Mesenteric fat pad (tissue), 1 donor: ENCODE measurements at regions not wholly inside any gene's neighbourhood (a gene's known extent, or its start where the extent isn't known, plus 50 kb on each side); places are given as distances from the start of the nearest gene placed in this dataset.
"Not testable (repeated sequence)": the region's sequence is repeated elsewhere in the genome, so short reads cannot be mapped to it uniquely, and the experiment has no call there.

ENCODE experiments used
- DNase-seq: peaks from one replicate; pipeline ENCODE4 v3.0.0-alpha.2; 2020; ENCODE audit warnings: low spot score
- donor health status: DM: yes; HTN: yes; CAD: no.

DNA sequence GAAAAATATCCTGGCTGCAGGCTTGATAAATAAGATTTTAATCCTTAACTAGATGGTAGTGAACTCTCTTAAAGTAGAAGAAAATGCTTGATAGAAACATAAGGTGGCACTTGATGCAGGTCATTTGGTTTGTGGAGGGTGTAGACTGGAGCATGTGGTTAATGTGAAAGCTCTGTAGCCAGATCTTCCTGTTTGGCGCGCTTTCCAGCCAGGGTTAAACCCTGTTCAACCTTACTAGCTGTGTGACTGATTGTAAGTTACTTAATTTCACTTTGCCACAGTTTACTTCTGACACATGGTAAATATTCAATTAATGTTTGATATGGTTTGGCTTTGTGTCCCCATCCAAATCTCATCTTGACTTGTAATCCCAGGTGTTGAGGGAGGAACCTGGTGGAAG lies 394.0 kb downstream of the REEP3 start:
- no peak for DNase-seq

DNA sequence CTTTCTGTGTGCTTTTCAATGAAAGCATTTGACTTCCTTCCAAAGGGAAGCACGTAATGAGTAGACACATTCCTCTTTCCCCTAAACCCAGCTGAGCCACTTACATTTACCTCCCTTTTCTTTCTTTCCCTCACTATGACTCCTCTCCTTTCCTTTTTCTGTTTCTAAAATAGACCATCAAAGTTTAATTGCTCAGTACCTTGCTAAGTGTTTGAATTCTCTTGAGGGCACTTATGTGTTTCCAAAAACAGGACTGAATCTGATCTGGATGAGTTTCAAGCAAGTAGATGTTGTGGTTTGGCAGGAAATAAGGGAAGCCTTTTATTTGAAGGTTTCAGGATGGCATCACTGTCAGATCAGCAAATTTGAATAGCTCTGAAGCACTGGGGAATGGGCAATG lies 396.2 kb downstream of the REEP3 start:
- DNase-seq: no peak

DNA sequence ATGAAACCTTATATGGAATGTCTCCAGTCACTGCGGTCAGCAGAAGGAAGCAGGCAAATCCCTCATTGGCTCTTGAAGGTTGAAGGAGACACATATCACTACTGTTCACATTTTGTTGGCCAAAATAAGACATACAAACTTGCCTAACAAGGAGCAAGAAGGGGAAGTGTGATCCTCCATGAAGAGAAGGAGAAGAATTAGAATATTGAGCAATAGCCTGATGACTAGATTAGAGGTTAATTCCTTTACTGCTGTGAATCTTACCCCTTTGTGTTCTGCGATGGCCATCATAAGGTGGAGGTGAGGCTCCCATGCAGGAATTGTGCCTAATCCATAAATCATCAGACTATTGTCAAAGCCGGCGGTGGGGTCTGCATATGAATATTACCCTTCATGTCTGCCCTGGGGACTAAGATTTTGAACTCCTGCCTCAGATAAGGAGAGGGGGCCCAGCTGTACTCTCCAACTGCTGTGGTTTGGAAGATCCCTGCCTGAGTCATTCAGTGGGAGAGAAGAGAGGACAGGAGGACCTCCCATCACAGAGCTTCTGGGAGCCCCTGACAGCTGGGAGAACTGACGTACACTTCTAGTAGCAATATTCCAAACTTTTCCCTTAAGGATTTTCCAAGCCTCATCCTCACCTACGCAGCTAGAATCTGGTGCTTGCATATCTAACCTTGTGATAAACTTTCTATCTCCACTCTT lies 398.5 kb downstream of the REEP3 start:
- DNase-seq: no peak

DNA sequence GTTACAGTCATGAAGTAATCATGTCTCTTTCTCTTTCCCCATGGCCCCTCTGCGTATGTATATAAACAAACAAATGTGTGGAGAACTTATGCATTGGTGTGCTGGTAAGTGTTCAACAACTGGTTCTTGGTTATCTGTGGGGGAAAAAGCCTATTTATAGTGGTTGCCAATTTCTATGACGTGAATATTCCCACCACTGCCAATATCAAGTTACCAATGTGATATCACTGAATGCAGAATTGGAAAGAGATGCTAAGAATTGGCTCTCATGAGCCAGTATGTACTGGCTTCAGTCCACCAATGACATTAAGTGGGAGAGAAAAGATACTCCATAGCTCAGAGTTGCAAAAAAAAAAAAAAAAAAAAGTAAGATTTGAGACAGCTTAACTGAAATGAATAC lies 399.7 kb downstream of the REEP3 start:
- no peak for DNase-seq

DNA sequence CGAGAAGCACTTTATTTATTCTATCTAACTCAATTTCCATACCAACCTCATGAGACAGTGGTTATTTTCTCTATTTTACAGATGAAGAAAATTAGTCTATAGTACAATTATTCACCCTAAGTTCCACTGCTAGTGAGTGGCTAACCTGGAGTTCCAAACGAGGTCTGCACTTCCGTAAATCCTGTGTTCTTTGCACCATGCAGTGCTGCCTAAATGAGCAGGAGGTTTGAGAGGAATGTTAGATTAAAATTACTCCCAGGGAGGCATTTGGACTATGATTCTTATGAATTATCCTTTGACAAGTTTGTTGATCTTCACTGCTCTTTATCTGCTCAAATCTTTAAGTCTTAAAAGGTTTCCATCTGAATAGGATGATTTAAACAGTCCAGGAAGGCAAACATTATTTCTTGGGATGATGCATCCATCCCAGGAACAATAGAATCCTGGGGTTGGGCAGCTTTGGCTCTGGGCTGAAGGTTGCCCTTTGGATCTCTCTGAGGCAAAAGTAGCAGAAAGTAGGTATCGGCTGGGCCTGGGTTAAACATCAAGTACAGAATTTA lies 400.8 kb downstream of the REEP3 start:
- no peak for DNase-seq

DNA sequence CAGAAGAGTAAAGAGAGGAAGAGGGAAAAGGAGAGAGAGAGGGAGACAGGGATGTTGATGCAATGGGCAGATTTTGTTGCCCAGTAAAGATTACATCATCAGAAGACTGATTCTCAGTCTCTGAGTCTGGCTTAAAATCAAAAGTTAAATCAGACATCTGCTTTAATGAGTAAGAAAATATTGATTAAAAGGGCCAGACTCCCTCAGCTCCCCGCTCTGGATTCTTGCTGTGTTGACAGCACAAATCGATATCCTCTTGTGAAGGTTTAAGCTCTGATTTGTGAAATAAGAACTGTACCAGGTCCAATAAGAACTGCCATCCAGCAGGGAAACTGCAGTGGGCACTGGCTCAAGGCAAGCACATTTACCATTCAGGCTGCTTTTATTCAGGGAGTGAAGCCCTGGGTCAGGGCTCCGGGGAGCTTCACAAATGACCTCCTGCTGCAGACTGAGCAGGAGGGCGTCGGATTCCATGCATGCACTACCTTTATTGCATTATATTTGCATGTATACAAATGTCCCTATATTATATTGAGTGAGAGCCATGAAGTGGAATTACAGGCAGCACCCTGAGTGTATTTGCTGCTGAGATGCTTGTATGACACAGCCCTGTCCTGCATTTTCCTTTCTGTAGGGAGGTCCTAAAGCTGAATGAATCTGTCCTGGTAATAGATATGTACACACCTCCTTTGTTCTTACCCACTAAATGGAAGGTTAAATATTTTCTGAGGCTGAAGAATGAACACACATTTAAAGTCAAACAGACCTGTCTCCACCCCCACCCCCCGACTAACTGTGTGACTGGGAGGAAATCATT lies 401.5 kb downstream of the REEP3 start:
- DNase-seq: no peak

DNA sequence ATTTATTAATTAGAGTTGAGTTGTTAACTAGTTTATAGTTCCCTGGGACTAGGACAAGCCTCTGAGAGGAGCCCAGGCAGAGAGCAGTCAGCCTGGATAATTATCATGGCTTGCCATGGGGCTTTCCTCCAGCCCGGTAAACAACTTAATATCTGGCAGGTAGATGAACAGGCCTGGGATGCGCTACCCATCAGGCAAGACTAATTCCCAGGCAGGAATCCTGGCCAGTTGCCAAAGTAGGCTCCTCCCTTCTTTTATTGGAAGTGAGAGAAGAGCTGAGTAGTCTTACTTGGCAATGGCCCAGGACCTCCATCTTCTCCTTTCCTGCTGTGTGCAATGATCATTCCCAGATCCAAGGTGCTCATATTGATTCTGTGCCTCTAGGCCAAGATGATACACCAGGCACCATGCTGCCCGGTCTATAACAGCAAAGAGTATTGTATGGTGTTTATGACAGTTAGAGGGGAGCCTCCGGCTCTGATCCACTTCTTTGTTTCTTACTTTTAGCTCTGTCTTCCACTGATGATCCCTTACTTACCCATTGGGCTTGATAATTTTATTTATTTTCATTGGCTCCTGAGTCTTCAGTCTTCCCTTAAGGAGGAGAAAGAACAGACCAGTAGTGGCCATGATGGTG lies 408.7 kb downstream of the REEP3 start:
- DNase-seq: no peak

DNA sequence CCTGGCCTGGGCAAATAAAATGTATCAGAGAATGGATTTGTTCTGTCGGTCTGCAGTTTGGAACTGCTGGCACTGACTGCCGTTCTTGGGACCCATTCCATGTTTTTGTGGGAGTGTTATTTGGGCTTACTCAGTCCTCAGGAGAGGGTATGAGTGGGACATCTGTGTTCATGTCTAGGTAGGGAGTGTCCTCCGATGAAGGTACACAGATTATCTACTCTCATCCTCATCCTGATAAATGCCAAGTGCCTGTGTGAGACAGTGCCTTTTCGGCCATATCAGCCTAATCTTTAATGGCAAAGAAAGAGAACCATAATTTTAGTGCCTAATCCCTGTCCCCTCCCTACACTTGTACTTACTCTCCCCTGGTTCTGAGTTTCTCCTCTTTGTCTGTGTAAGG lies 409.4 kb downstream of the REEP3 start:
- DNase-seq: no peak

DNA sequence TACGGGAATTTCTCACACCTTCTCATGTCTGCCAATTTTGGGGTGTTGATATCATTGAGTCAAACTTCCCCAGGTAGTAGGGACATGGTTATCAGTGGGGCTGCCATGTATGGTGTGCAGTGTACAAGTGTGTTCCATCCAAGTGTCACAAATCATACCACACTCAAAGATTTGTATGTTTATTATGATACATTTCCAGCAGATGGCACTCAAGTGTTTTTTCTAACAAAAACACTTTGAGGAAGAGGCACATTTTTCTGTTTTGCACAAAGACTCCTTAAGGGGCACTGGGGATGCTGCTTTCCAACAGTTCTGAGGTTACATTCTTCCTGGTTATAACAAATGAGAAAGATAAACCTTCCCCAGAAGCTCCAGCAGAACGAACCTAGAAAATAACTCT lies 414.5 kb downstream of the REEP3 start:
- no peak for DNase-seq

DNA sequence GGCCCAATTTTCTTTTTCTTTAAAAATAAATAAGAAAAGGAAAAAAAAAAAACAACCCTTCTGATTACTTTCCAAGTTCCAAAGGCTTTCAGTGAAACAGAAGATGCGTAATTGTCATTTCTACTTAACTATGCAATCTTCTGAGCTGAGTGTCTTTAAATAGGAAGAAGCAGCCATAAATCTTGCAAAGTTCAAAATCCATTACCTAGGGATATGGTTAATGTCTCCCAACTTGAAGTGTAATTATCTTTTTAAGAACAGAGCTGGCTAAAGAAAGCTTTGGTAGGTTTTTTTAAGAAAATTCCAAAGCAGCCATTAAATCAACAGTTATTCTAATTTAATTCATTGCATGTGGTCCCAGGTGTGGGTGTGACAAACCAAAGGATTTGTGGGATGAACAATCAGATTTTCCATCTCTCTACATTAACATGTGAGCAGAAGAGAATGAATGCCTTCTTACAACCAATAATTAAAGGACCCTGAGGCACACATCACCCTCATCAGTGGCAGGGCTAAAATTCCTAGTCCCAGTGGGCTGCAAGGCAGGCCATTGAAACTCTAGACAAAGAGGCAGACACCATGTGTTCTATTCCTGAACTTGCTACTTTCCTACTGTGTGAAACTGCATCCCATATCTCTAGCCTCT lies 419.2 kb downstream of the REEP3 start:
- no peak for DNase-seq

DNA sequence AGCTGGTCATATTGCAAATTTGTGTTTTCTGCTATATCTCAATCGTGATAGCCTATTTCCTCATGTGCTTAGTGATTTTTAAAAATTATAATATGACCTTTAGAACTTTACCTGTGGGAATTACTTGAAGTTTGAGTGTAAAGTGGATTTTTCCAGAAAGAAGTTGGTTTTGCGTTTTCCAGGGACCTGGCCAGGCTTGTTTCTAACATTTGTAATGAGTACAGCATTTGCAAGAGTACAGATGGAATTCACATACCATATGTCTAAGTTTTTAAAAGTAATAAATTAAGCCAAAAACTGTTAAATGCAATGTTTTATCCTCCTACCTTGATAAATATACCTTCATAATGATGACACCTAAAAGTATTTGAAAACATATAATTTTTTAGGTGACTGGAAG lies 443.2 kb downstream of the REEP3 start:
- no peak for DNase-seq

DNA sequence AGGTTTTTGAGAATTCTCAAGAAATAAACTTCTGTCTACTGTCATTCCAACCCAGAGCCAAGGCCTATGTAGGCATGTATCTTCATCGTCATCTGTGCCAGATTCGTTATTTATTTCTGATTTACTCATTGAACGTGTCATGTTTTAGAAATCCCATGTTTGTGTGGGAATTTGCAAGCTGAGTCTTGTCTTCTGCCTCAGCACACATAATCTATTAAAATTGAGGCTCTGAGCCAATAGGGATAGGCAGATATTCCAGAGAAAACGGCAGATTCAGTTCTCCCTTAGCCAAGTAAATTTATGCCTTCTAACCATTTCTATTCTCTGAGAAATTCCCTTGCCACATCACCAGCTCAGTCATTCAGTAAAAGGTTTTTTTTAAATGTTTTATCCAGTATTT lies 444.6 kb downstream of the REEP3 start:
- no peak for DNase-seq

DNA sequence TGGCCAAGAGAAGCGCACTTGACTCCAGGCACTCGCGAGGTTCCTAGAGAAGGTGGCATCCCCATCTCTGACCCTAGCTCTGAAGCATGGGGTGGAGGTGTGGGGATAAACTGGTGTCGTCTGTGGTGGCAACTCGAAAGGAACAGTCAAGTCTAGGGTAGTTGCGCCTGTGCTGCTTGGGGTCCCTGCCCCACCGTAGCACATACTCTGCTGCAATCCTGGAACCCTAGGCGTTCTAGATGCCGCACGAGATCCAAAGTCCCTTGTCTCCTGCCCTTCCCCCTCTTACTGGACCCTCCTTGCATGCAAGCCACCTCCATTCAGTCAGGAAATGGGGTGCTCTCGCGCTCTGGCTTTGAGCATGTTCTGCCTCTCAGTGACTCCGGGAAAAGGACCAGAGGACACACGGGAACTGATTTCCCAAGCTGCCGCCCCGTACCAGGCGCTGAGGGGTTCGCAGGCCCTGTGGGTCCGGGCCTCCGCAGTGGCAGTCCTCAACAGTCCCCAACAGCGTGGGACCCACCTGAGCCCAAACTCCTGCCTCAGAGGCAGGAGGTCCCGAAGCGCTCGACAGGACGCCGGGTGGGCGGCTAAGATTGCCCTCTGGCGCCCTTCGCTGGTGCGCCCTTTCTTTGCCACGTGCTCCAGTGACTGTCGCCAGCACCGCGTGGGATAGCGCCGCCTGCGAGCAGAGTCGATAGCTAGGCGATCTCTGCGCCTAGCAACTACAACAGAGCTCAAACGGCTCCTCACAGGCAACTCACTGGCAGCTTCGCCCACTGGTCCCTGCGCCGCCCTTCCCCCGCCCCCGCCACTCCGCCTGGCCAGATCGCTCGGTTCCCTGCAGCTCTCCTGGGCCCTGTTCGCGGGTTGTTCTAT lies 452.0 kb downstream of the REEP3 start:
- DNase-seq: no peak

DNA sequence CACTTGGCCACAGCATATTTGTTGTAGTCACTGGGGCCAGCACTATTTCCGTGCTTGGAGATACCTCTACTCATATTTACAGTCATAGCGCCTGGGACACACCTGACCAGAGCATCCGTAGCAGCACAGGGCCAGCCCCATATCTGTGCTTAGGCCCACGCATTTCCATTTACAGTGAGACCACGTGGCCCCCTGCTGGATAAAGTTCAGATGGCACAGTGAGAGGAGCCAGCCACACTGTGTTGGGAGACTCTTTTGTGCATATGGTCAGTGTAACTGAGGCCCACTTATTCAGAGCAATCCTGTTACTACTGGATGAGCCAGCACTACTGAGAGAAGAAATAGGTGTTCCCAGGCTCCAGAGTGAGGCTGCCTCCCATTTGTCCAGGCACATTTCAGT lies 455.3 kb downstream of the REEP3 start:
- DNase-seq: no peak

DNA sequence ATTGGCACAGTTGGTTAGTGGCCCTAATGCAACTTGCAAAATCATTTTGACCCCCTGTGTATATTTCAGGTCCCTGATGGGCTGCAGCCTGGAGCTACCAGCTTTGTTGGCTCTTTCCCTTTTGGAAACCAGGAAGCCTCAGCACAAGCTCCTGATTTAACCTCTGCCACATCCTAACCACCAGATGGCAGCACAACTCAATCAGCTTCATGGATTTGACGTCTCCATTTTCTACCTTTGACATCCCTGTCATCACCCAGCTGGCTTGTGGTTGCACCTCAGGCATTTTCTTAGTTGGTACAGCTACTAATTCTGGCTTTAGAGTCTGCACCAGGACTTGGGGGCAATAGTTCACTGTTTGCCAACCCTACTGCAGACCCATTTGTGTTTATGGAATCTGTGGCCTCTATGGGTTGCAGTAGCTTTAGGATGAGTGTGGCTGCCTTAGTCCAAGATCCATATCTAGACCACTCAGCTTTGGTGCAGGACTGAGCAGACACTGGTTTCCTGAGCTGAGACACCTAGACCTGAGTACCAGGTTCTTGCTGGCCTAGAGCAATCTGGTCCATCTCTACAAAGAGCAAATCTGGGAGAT lies 456.2 kb downstream of the REEP3 start:
- DNase-seq: no peak

DNA sequence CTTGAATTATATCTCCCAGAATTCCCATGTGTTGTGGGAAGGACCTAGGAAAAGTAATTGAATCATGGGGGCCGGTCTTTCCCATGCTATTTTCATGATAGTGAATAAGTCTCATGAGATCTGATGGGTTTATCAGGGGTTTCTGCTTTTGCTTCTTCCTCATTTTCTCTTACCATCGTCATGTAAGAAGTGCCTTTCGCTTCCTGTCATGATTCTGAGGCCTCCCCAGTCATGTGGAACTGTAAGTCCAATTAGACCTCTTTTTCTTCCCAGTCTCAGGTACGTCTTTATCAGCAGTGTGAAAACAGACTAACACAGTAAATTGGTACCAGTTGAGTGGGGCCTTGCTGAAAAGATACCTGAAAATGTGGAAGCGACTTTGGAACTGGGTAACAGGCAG lies 459.7 kb downstream of the REEP3 start:
- not testable (repeated sequence) for DNase-seq

DNA sequence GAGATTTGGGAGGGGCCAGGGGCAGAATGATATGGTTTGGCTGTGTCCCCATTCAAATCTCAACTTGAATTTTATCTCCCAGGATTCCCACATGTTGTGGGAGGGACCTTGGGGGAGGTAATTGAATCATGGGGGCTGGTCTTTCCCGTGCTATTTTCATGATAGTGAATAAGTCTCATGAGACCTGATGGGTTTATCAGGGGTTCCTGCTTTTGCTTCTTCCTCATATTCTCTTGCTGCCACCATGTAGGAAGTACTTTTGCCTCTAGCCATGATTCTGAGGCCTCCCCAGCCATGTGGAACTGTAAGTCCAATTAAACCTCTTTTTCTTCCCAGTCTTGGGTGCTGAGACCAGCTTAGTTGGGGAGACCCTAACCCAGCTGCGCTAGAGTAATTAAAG lies 462.9 kb downstream of the REEP3 start:
- not testable (repeated sequence) for DNase-seq

DNA sequence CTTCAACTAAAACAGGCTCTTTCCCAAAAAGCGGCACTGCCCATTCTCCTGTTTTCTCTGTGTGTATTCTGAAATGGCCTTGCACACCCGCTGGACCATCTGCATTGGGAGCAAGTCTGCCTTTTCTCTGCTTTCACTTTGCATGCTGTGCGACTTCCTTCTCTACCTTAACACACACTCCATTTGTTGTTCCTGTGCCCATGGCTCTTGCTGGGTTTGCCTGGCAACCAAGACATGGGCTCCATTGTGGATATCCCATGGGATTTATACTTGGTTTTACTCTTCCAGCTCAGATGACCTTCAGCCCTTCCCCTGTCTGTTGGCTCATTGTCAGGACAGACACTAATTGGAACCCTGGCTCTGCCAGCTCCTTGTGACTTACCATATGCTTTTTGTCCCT lies 465.3 kb downstream of the REEP3 start:
- DNase-seq: no peak

DNA sequence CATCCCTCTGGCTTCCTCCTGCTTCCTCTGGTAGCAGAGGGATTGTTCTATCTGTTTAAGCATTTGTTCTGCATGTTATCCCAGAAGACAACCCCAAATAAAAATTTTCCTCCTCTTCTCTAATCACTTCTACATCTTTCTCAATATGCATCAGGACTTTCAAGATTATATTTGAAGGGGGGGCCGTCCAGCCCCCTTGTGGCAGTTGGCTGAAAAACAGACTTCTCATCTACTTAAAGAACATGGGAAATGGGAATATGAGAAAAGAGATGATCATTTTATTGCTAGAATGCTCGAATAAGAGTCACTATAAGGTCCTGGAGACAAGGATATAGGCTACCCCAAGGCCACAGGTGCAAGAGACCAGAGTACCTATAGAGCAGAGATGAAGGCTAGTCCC lies 466.0 kb downstream of the REEP3 start:
- DNase-seq: no peak

DNA sequence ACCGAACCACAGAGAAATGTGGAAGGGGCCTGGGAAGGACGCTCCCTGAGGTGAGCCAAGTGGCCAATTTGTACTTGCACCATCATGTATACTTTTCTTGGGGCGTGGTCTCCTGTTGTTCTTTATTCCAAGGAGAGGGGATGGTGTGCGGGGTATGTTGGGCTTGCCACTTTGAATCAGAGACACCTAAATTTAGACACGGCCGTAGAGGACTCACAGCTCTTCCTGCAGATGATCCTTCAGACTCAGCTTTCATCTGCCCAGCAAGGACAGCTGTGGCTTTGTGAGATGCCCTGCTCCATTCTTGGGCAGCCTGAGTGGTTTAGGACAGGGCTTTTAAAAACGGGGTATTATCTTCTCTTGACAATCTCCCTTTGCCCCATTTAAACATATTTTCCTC lies 473.2 kb downstream of the REEP3 start:
- no peak for DNase-seq
